IMR-90 (cell line): ENCODE measurements at regions not wholly inside any gene's neighbourhood (a gene's known extent, or its start where the extent isn't known, plus 50 kb on each side); places are given as distances from the start of the nearest gene placed in this dataset.

ENCODE experiments used
- ATAC-seq: fragments of 200-7000 bp; cut with Tn5 transposase; 2 replicates; pipeline ENCODE4 v1.9.1; 2020; ENCODE audit warnings: low read depth, mild to moderate bottlenecking, moderate library complexity
- BruUV-seq: library from RNA; stranded (reverse); fragments of 400-500 nt; replicated peaks from 2 replicates; lab custom pipeline; 2021; lab: Mats Ljungman, UMichigan
- CTCF ChIA-PET: fragments of 300-600 bp; formaldehyde crosslinking; extraction: SDS; loops from one replicate; lab custom pipeline; 2021; ENCODE audit warnings: antibody characterized with exemption; lab: Yijun Ruan, JAX
- POLR2A ChIA-PET: fragments of 300-600 bp; sonication (Branson Sonifier 250); formaldehyde crosslinking; loops from one replicate; lab custom pipeline; 2022; ENCODE audit warnings: antibody characterized with exemption; ENCODE audit not compliant: unreplicated experiment; lab: Charles Lee
- DNase-seq: peaks from one replicate; pipeline ENCODE4 v3.0.0; 2013
- H2AFZ ChIP-seq: replicated peaks from 2 replicates; pipeline ENCODE3; 2013; ENCODE audit warnings: low read length, mild to moderate bottlenecking; ENCODE audit not compliant: poor library complexity
- H2AK5ac ChIP-seq: 2 replicates; pipeline ENCODE4 v1.6.1; 2013; ENCODE audit warnings: low read depth, low read length, inconsistent platforms
- H2AK9ac ChIP-seq: replicated peaks from 2 replicates; pipeline ENCODE3; 2013; ENCODE audit warnings: mild to moderate bottlenecking, low read depth, low read length, moderate library complexity; ENCODE audit not compliant: poor library complexity
- H2BK120ac ChIP-seq: 2 replicates; pipeline ENCODE4 v1.6.1; 2013; ENCODE audit warnings: low read depth, low read length, inconsistent platforms
- H2BK15ac ChIP-seq: 3 replicates; pipeline ENCODE4 v1.6.1; 2013; ENCODE audit warnings: low read depth, low read length, inconsistent platforms
- H2BK20ac ChIP-seq: 2 replicates; pipeline ENCODE4 v1.6.1; 2013; ENCODE audit warnings: low read depth, mild to moderate bottlenecking, inconsistent platforms, low read length, moderate library complexity
- H2BK5ac ChIP-seq: 2 replicates; pipeline ENCODE4 v1.6.1; 2013; ENCODE audit warnings: mild to moderate bottlenecking, low read depth, low read length, inconsistent platforms; ENCODE audit not compliant: poor library complexity, severe bottlenecking
- H3K14ac ChIP-seq: replicated peaks from 2 replicates; pipeline ENCODE4 v1.6.1; 2013; ENCODE audit warnings: low read depth, low read length, inconsistent platforms
- H3K18ac ChIP-seq: 2 replicates; pipeline ENCODE4 v1.6.1; 2013; ENCODE audit warnings: low read depth, low read length, control low read depth
- H3K23ac ChIP-seq: 2 replicates; pipeline ENCODE4 v1.6.1; 2013; ENCODE audit warnings: low read depth, low read length, inconsistent platforms
- H3K27ac ChIP-seq: 2 replicates; pipeline ENCODE4 v1.5.1; 2013; ENCODE audit warnings: mild to moderate bottlenecking, control low read depth, low read length; ENCODE audit not compliant: insufficient read depth
- H3K27me3 ChIP-seq: 2 replicates; pipeline ENCODE4 v1.6.1; 2013; ENCODE audit warnings: low read length; ENCODE audit not compliant: control insufficient read depth, insufficient read depth
- H3K36me3 ChIP-seq: 2 replicates; pipeline ENCODE4 v1.6.1; 2013; ENCODE audit warnings: low read length, mixed read lengths; ENCODE audit not compliant: control insufficient read depth, insufficient read depth
- H3K4ac ChIP-seq: 2 replicates; pipeline ENCODE4 v1.6.1; 2013; ENCODE audit warnings: low read depth, low read length, inconsistent platforms
- H3K4me1 ChIP-seq: 2 replicates; pipeline ENCODE4 v1.6.1; 2013; ENCODE audit warnings: low read length, mixed read lengths; ENCODE audit not compliant: control insufficient read depth, insufficient read depth
- H3K4me2 ChIP-seq: 2 replicates; pipeline ENCODE4 v1.6.1; 2013; ENCODE audit warnings: low read depth, mild to moderate bottlenecking, control low read depth, low read length, moderate library complexity
- H3K4me3 ChIP-seq: 2 replicates; pipeline ENCODE4 v1.5.1; 2013; ENCODE audit warnings: low read depth, mild to moderate bottlenecking, control low read depth, low read length, moderate library complexity; ENCODE audit not compliant: insufficient read depth
- H3K56ac ChIP-seq: 2 replicates; pipeline ENCODE4 v1.6.1; 2013; ENCODE audit warnings: low read length, inconsistent platforms; ENCODE audit not compliant: insufficient read depth; ENCODE audit errors: extremely low read depth
- H3K79me1 ChIP-seq, 2 experiments: 2 replicates each; pipeline ENCODE4 v1.6.1; 2013; ENCODE audit warnings: low read length in 2 of 2, inconsistent platforms in 1 of 2, low read depth in 1 of 2
- H3K9ac ChIP-seq: 2 replicates; pipeline ENCODE4 v1.6.1; 2013; ENCODE audit warnings: low read depth, low read length, control low read depth
- H3K9me1 ChIP-seq: 2 replicates; pipeline ENCODE4 v1.6.1; 2013; ENCODE audit warnings: low read length, inconsistent platforms; ENCODE audit not compliant: insufficient read depth
- H3K9me3 ChIP-seq: 2 replicates; pipeline ENCODE4 v1.6.1; 2013; ENCODE audit warnings: low read length; ENCODE audit not compliant: control insufficient read depth, insufficient read depth
- H4K20me1 ChIP-seq: 2 replicates; pipeline ENCODE4 v1.6.1; 2013; ENCODE audit warnings: low read length, inconsistent platforms; ENCODE audit not compliant: insufficient read depth
- H4K5ac ChIP-seq: 2 replicates; pipeline ENCODE4 v1.6.1; 2013; ENCODE audit warnings: mild to moderate bottlenecking, low read depth, low read length, control low read depth
- H4K8ac ChIP-seq, 2 experiments: 2 replicates each; pipeline ENCODE4 v1.6.1; 2013; ENCODE audit warnings: low read depth in 2 of 2, low read length in 2 of 2, control low read depth in 1 of 2, inconsistent platforms in 1 of 2
- H4K91ac ChIP-seq: 2 replicates; pipeline ENCODE4 v1.6.1; 2013; ENCODE audit warnings: low read depth, low read length, inconsistent platforms; ENCODE audit not compliant: insufficient read depth
- BHLHE40 ChIP-seq: fragments of 150-350 bp; IDR thresholded peaks from 2 replicates; pipeline ENCODE4 v1.6.1; 2016; ENCODE audit warnings: mild to moderate bottlenecking, low read depth, low read length
- CEBPB ChIP-seq: IDR thresholded peaks from 2 replicates; pipeline ENCODE4 v1.6.1; 2012; ENCODE audit warnings: low read depth, low read length, improper control_type of control experiment
- CHD1 ChIP-seq: IDR thresholded peaks from 2 replicates; pipeline ENCODE4 v1.6.1; 2012; ENCODE audit warnings: low read depth, low read length, improper control_type of control experiment
- FOS ChIP-seq: fragments of 150-350 bp; IDR thresholded peaks from 2 replicates; pipeline ENCODE4 v1.6.1; 2016; ENCODE audit warnings: low read depth, low read length
- MAFK ChIP-seq: IDR thresholded peaks from 2 replicates; pipeline ENCODE4 v1.6.1; 2012; ENCODE audit warnings: low read depth, low read length, improper control_type of control experiment
- MAZ ChIP-seq: IDR thresholded peaks from 2 replicates; pipeline ENCODE4 v1.6.1; 2012; ENCODE audit warnings: low read depth, mild to moderate bottlenecking, low read length, improper control_type of control experiment, moderate library complexity, borderline replicate concordance
- MXI1 ChIP-seq: IDR thresholded peaks from 2 replicates; pipeline ENCODE4 v1.6.1; 2012; ENCODE audit warnings: low read depth, mild to moderate bottlenecking, low read length, moderate library complexity, borderline replicate concordance
- NFE2L2 ChIP-seq: fragments of 150-350 bp; IDR thresholded peaks from 2 replicates; pipeline ENCODE4 v1.6.1; 2016; ENCODE audit warnings: low read depth, mild to moderate bottlenecking, low read length
- POLR2A ChIP-seq: IDR thresholded peaks from 2 replicates; pipeline ENCODE4 v1.6.1; 2012; ENCODE audit warnings: mild to moderate bottlenecking, low read depth, low read length
- RAD21 ChIP-seq: IDR thresholded peaks from 2 replicates; pipeline ENCODE4 v1.6.1; 2012; ENCODE audit warnings: low read length, improper control_type of control experiment
- RCOR1 ChIP-seq: IDR thresholded peaks from 2 replicates; pipeline ENCODE4 v1.6.1; 2012; ENCODE audit warnings: mild to moderate bottlenecking, low read length, improper control_type of control experiment; ENCODE audit not compliant: insufficient replicate concordance
- RFX5 ChIP-seq: IDR thresholded peaks from 2 replicates; pipeline ENCODE4 v1.8.0; 2012; ENCODE audit warnings: low read depth, mild to moderate bottlenecking, low read length, moderate library complexity
- SMC3 ChIP-seq: fragments of 150-350 bp; IDR thresholded peaks from 2 replicates; pipeline ENCODE4 v1.6.1; 2016; ENCODE audit warnings: low read depth, mild to moderate bottlenecking, antibody characterized with exemption, low read length, moderate library complexity
- WGBS, 2 experiments: methylation state at CpG; one replicate each; pipeline versions ENCODE4 v1.1.5 to v1.1.7; 2013; ENCODE audit warnings: missing lambda C conversion rate in 2 of 2; ENCODE audit not compliant: insufficient read length in 1 of 2; ENCODE audit errors: extremely low coverage in 2 of 2; 5-methylcytosine and 5-hydroxymethylcytosine counted together
- dilution Hi-C: fragments of 300-500 bp; cut with HindIII; formaldehyde crosslinking; loops from one replicate; pipeline ENCODE4 v1.14.3; 2018; ENCODE audit warnings: low sequenced_read_pairs; ENCODE audit not compliant: unreplicated experiment
- in situ Hi-C: fragments of 300-500 bp; cut with MboI; formaldehyde crosslinking; loops from 3 replicates; pipeline ENCODE4 v1.14.3; 2019; ENCODE audit warnings: low sequenced_read_pairs, inconsistent platforms, mixed read lengths
- intact Hi-C: fragments of 100-400 bp; cut with micrococcal nuclease; formaldehyde crosslinking; loops from 2 replicates; pipeline ENCODE4 v1.10.0; 2022
- TF ChIP-seq, protein P1 (sequence below): fragments of 150-350 bp; IDR thresholded peaks from 2 replicates; pipeline ENCODE4 v1.6.1; 2016; ENCODE audit warnings: low read depth, mild to moderate bottlenecking, low read length, moderate library complexity, borderline replicate concordance
- TF ChIP-seq, protein P2 (sequence below): conservative IDR thresholded peaks from 2 replicates; pipeline ENCODE4 v1.5.1; 2012; ENCODE audit warnings: mild to moderate bottlenecking, low read depth, low read length, improper control_type of control experiment
- TF ChIP-seq, protein P3 (sequence below): fragments of 150-350 bp; IDR thresholded peaks from 2 replicates; pipeline ENCODE4 v1.6.1; 2017; ENCODE audit warnings: mild to moderate bottlenecking, antibody characterized with exemption, low read length, low read depth

DNA sequence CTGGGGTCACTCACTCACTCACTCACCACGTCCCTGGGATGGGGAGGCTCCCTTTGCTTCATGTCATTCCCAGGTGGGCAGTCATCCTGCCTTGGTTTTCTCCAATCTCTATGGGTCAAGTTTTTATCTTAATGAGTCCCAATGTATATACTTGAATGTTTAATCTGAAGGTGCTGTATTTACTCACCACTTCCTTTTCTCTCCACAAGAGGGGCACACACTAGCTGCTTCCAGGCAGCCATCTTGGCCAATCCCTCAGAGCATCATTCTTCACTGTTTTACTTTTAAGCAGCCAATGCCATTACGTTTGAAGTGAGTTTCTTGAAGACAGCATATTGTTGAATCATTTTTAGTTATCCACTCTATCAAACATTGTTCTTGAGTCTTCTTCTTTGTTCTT is 153.4 kb upstream of the ARSJ start:
- no peak overlapping the region for H3K27ac ChIP-seq
- H3K4ac ChIP-seq: no peak overlapping the region
- ChIA-PET CTCF (no interaction called here), POLR2A (no interaction called here)
- no peak overlapping the region for H3K18ac ChIP-seq
- no peak overlapping the region for H3K14ac ChIP-seq
- no peak overlapping the region; a peak in 1 of 4 replicates for H4K8ac ChIP-seq
- H3K4me2 ChIP-seq: no peak overlapping the region
- no peaks in the 10 kb centered on the region for H3K27me3 ChIP-seq
- BruUV-seq: no TSS peak
- H2BK120ac ChIP-seq: no peak overlapping the region
- H3K9me1 ChIP-seq: no peaks in the 10 kb centered on the region
- no peaks in the 10 kb centered on the region for H3K79me1 ChIP-seq
- no peak overlapping the region for H2BK15ac ChIP-seq
- no peaks in the 10 kb centered on the region for H3K9me3 ChIP-seq
- H3K56ac ChIP-seq: no peak overlapping the region
- DNase-seq (no peak), ATAC-seq (no peak)
- WGBS, 2 experiments: no CpG with 5 or more reads among the region's 2 CpGs
- H2BK5ac ChIP-seq: no peak overlapping the region
- no peaks in the 10 kb centered on the region for H3K36me3 ChIP-seq
- no peak overlapping the region for H2AK5ac ChIP-seq
- H3K9ac ChIP-seq: no peak overlapping the region
- no peak for TF ChIP-seq CEBPB
- no peak for TF ChIP-seq MXI1
- TF ChIP-seq NFE2L2: no peak
- no peak for TF ChIP-seq MAZ
- no peak for TF ChIP-seq POLR2A
- TF ChIP-seq FOS: no peak
- no peak for TF ChIP-seq BHLHE40
- TF ChIP-seq RAD21: peak; percentile 23; the same call in 1 of the 2 replicates
- TF ChIP-seq, protein P1, sequence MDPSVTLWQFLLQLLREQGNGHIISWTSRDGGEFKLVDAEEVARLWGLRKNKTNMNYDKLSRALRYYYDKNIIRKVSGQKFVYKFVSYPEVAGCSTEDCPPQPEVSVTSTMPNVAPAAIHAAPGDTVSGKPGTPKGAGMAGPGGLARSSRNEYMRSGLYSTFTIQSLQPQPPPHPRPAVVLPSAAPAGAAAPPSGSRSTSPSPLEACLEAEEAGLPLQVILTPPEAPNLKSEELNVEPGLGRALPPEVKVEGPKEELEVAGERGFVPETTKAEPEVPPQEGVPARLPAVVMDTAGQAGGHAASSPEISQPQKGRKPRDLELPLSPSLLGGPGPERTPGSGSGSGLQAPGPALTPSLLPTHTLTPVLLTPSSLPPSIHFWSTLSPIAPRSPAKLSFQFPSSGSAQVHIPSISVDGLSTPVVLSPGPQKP: no peak
- TF ChIP-seq SMC3: no peak
- TF ChIP-seq, protein P2, sequence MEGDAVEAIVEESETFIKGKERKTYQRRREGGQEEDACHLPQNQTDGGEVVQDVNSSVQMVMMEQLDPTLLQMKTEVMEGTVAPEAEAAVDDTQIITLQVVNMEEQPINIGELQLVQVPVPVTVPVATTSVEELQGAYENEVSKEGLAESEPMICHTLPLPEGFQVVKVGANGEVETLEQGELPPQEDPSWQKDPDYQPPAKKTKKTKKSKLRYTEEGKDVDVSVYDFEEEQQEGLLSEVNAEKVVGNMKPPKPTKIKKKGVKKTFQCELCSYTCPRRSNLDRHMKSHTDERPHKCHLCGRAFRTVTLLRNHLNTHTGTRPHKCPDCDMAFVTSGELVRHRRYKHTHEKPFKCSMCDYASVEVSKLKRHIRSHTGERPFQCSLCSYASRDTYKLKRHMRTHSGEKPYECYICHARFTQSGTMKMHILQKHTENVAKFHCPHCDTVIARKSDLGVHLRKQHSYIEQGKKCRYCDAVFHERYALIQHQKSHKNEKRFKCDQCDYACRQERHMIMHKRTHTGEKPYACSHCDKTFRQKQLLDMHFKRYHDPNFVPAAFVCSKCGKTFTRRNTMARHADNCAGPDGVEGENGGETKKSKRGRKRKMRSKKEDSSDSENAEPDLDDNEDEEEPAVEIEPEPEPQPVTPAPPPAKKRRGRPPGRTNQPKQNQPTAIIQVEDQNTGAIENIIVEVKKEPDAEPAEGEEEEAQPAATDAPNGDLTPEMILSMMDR: 0 out of 2 replicates have a peak, but pooled peaks have one; percentile 19
- TF ChIP-seq RCOR1: no peak
- TF ChIP-seq CHD1: no peak
- TF ChIP-seq, protein P3, sequence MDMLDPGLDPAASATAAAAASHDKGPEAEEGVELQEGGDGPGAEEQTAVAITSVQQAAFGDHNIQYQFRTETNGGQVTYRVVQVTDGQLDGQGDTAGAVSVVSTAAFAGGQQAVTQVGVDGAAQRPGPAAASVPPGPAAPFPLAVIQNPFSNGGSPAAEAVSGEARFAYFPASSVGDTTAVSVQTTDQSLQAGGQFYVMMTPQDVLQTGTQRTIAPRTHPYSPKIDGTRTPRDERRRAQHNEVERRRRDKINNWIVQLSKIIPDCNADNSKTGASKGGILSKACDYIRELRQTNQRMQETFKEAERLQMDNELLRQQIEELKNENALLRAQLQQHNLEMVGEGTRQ: no peak
- no peak for TF ChIP-seq MAFK
- TF ChIP-seq RFX5: no peak
- dilution Hi-C loops: no loop called here
- H2AK9ac ChIP-seq: no peak overlapping the region
- no peak overlapping the region for H4K91ac ChIP-seq
- no peak overlapping the region for H2BK20ac ChIP-seq
- H4K20me1 ChIP-seq: no peaks in the 10 kb centered on the region
- no peaks in the 10 kb centered on the region for H3K4me1 ChIP-seq
- no peak overlapping the region for H3K23ac ChIP-seq
- intact Hi-C loops: no loop called here
- in situ Hi-C loops: no loop called here
- no peak overlapping the region for H4K5ac ChIP-seq
- H2AFZ ChIP-seq: no peak overlapping the region
- H3K4me3 ChIP-seq: no peak overlapping the region
